RWPE1 (cell line): ENCODE measurements at regions not wholly inside any gene's neighbourhood (a gene's known extent, or its start where the extent isn't known, plus 50 kb on each side); places are given as distances from the start of the nearest gene placed in this dataset.

ENCODE experiments used
- CTCF ChIA-PET: fragments of 350-600 bp; sonication (Branson Sonifier 250); formaldehyde crosslinking; extraction: SDS; loops from one replicate; lab custom pipeline; 2021; lab: Yijun Ruan, JAX
- POLR2A ChIA-PET: fragments of 400-600 bp; formaldehyde crosslinking; extraction: SDS; loops from one replicate; lab custom pipeline; 2020; ENCODE audit warnings: antibody characterized with exemption; ENCODE audit not compliant: low non-redundant PET; lab: Yijun Ruan, JAX
- DNase-seq: peaks from one replicate; pipeline ENCODE4 v3.0.0; 2012; ENCODE audit warnings: low spot score
- H3K27ac ChIP-seq: fragments of 450-650 bp; 2 replicates; pipeline ENCODE4 v1.5.1; 2017
- CTCF ChIP-seq: fragments of 450-650 bp; conservative IDR thresholded peaks from 2 replicates; pipeline ENCODE4 v1.5.1; 2017; ENCODE audit warnings: low read depth, mild to moderate bottlenecking

GRCh38 chr18:22060361-22060760 is 109.0 kb upstream of the GATA6 start:
- CTCF ChIA-PET: no interaction called here
- H3K27ac ChIP-seq: no peak overlapping the region
- no peak for DNase-seq
- no peak for TF ChIP-seq CTCF
- POLR2A ChIA-PET: no interaction called here

GRCh38 chr18:22063102-22063501 is 106.3 kb upstream of the GATA6 start:
- TF ChIP-seq CTCF: no peak
- POLR2A ChIA-PET: no interaction called here
- CTCF ChIA-PET: interaction anchor here (0.6 kb wide), 1 partner anchor 788 kb away, joined by 4 read pairs; no protein-coding TSS in a partner anchor
- DNase-seq: no peak
- no peak overlapping the region for H3K27ac ChIP-seq

GRCh38 chr18:22063672-22064071 is 105.7 kb upstream of the GATA6 start:
- CTCF ChIA-PET: interaction anchor here (0.6 kb wide), 1 partner anchor 789 kb away, joined by 4 read pairs; no protein-coding TSS in a partner anchor
- no peak for DNase-seq
- TF ChIP-seq CTCF: no peak
- POLR2A ChIA-PET: no interaction called here
- no peak overlapping the region for H3K27ac ChIP-seq

GRCh38 chr18:22064581-22064980 is 104.8 kb upstream of the GATA6 start:
- ChIA-PET CTCF (no interaction called here), POLR2A (no interaction called here)
- DNase-seq: no peak
- H3K27ac ChIP-seq: no peak overlapping the region
- no peak for TF ChIP-seq CTCF

GRCh38 chr18:22065311-22065710 is 104.1 kb upstream of the GATA6 start:
- ChIA-PET POLR2A (no interaction called here), CTCF (no interaction called here)
- DNase-seq: no peak
- H3K27ac ChIP-seq: no peak overlapping the region
- no peak for TF ChIP-seq CTCF

- ChIA-PET CTCF (no interaction called here), POLR2A (no interaction called here)
- no peak overlapping the region for H3K27ac ChIP-seq
- TF ChIP-seq CTCF: no peak
- DNase-seq: no peak
Measured at GRCh38 chr18:22066083-22066485, 103.3 kb upstream of the GATA6 start.

GRCh38 chr18:22067109-22067508 is 102.3 kb upstream of the GATA6 start:
- CTCF ChIA-PET: no interaction called here
- no peak for DNase-seq
- no peak overlapping the region for H3K27ac ChIP-seq
- TF ChIP-seq CTCF: no peak
- POLR2A ChIA-PET: no interaction called here
